GM12891 (cell line): ENCODE measurements at regions not wholly inside any gene's neighbourhood (a gene's known extent, or its start where the extent isn't known, plus 50 kb on each side); places are given as distances from the start of the nearest gene placed in this dataset.

ENCODE experiments used
- PAX5 ChIP-seq: IDR thresholded peaks from 2 replicates; pipeline ENCODE4 v1.6.1; 2011; ENCODE audit warnings: low read length, moderate library complexity, mild to moderate bottlenecking; ENCODE audit not compliant: insufficient read depth, severe bottlenecking
- POLR2A ChIP-seq: IDR thresholded peaks from 2 replicates; pipeline ENCODE4 v1.6.1; 2011; ENCODE audit warnings: low read depth, low read length, control low read depth
- POLR2AphosphoS5 ChIP-seq: IDR thresholded peaks from 2 replicates; pipeline ENCODE4 v1.6.1; 2011; ENCODE audit warnings: low read depth, low read length, control low read depth
- POU2F2 ChIP-seq: IDR thresholded peaks from 2 replicates; pipeline ENCODE4 v1.6.1; 2011; ENCODE audit warnings: low read depth, mild to moderate bottlenecking, control low read depth, low read length, moderate library complexity
- SPI1 ChIP-seq: IDR thresholded peaks from 2 replicates; pipeline ENCODE4 v1.6.1; 2011; ENCODE audit warnings: low read depth, low read length, control low read depth
- TAF1 ChIP-seq: IDR thresholded peaks from 2 replicates; pipeline ENCODE4 v1.6.1; 2011; ENCODE audit warnings: low read depth, low read length, control low read depth

- TF ChIP-seq POLR2A (no peak), POLR2AphosphoS5 (no peak), TAF1 (no peak), PAX5 (no peak), SPI1 (no peak), POU2F2 (no peak)
These were observed 239.8 kb downstream of the TBX18 start for GRCh38 chr6:84524636-84525035.
